ENCODE measurements at regions not wholly inside any gene's neighbourhood (a gene's known extent, or its start where the extent isn't known, plus 50 kb on each side); places are given as distances from the start of the nearest gene placed in this dataset.

- Histone ChIP-seq H4K20me1 (ENCODE audit: insufficient read depth, low read length) (no peaks in the 10 kb centered on the region), H3K27me3 (replicated peaks; ENCODE audit: insufficient read depth, low read length) (no peaks in the 10 kb centered on the region), H3K79me2 (ENCODE audit: low read length) (no peaks in the 10 kb centered on the region), H3K36me3 (replicated peaks; ENCODE audit: insufficient read depth, low read length) (no peaks in the 10 kb centered on the region), H3K9me3 (replicated peaks; ENCODE audit: insufficient read depth, low read length) (no peaks in the 10 kb centered on the region), H3K4me2 (ENCODE audit: low read depth, low read length) (no peak overlapping the region), H3K9me2 (replicated peaks; ENCODE audit: insufficient read depth, low read length) (no peaks in the 10 kb centered on the region), H3K4me1 (ENCODE audit: low read length) (no peaks in the 10 kb centered on the region), H3F3A (ENCODE audit: insufficient read depth, low read length) (no peaks in the 10 kb centered on the region), H2AFZ (ENCODE audit: low read length) (no peak overlapping the region), H3K4me3 (ENCODE audit: low read length) (no peak overlapping the region), H3K27ac (ENCODE audit: low read length) (no peak overlapping the region), H3K9ac (ENCODE audit: low read length) (no peak overlapping the region)
- no peak for DNase-seq
- TF ChIP-seq, protein P1, sequence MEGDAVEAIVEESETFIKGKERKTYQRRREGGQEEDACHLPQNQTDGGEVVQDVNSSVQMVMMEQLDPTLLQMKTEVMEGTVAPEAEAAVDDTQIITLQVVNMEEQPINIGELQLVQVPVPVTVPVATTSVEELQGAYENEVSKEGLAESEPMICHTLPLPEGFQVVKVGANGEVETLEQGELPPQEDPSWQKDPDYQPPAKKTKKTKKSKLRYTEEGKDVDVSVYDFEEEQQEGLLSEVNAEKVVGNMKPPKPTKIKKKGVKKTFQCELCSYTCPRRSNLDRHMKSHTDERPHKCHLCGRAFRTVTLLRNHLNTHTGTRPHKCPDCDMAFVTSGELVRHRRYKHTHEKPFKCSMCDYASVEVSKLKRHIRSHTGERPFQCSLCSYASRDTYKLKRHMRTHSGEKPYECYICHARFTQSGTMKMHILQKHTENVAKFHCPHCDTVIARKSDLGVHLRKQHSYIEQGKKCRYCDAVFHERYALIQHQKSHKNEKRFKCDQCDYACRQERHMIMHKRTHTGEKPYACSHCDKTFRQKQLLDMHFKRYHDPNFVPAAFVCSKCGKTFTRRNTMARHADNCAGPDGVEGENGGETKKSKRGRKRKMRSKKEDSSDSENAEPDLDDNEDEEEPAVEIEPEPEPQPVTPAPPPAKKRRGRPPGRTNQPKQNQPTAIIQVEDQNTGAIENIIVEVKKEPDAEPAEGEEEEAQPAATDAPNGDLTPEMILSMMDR (IDR thresholded peaks at IDR 0.05; ENCODE audit: low read length), result no peak
- TF ChIP-seq EZH2 (optimal IDR thresholded peaks at IDR 0.05; ENCODE audit: low read depth, low read length), result no peak
- no peak for TF ChIP-seq EZH2phosphoT487 (IDR thresholded peaks at IDR 0.05; ENCODE audit: low read length)
Observed at GRCh38 chr18:10044054-10044453, 130.2 kb downstream of the VAPA start.

GRCh38 chr18:10045296-10045891 is 131.6 kb downstream of the VAPA start:
- Histone ChIP-seq H4K20me1 (ENCODE audit: insufficient read depth, low read length) (no peaks in the 10 kb centered on the region), H3K36me3 (replicated peaks; ENCODE audit: insufficient read depth, low read length) (no peaks in the 10 kb centered on the region), H3K9me3 (replicated peaks; ENCODE audit: insufficient read depth, low read length) (no peaks in the 10 kb centered on the region), H3K79me2 (ENCODE audit: low read length) (no peaks in the 10 kb centered on the region), H3K4me2 (ENCODE audit: low read depth, low read length) (no peak overlapping the region), H2AFZ (ENCODE audit: low read length) (no peak overlapping the region), H3K4me1 (ENCODE audit: low read length) (no peaks in the 10 kb centered on the region), H3K4me3 (ENCODE audit: low read length) (no peak overlapping the region), H3F3A (ENCODE audit: insufficient read depth, low read length) (no peaks in the 10 kb centered on the region), H3K9me2 (replicated peaks; ENCODE audit: insufficient read depth, low read length) (no peaks in the 10 kb centered on the region), H3K27ac (ENCODE audit: low read length) (no peak overlapping the region), H3K27me3 (replicated peaks; ENCODE audit: insufficient read depth, low read length) (no peaks in the 10 kb centered on the region), H3K9ac (ENCODE audit: low read length) (no peak overlapping the region)
- TF ChIP-seq, protein P1 (IDR thresholded peaks at IDR 0.05; ENCODE audit: low read length), result no peak
- TF ChIP-seq EZH2 (optimal IDR thresholded peaks at IDR 0.05; ENCODE audit: low read depth, low read length) (no peak), EZH2phosphoT487 (IDR thresholded peaks at IDR 0.05; ENCODE audit: low read length) (no peak)
- no peak for DNase-seq

DNA sequence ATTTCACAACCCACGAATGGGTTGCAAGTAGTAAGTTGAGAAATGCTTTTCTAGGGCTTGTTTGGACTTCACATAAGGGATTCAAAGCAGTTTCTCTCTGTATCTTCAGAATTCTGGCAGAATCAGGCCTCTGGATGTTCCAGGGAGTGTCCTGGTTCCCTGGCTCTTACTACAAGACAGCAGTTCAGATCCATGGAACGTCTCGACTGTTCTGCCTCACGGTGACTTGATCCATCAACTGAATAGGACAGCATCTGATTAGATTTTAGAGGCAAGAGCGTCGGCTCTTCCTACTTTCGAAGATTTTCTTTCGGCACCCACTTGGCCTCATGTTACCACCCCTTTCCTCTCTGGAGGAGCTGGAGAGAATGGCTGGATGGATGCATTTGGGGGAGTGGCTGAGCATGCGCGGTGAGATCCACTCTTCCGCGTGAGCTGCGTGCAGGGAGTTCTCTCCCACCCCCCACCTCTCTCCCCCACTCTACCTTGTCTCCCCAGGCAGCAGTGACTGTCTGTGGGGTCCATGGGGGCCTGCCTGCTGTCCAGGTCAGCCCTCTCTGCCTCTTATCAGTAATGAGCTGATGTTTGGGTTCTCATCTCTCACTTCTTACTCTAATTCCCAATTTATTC is 132.5 kb downstream of the VAPA start:
- no peaks in the 10 kb centered on the region for H3K27me3 ChIP-seq (replicated peaks; ENCODE audit: insufficient read depth, low read length)

More for the DNA sequence above, 132.5 kb downstream of the VAPA start:
- no peak overlapping the region for H3K27ac ChIP-seq (ENCODE audit: low read length)
- H3K4me1 ChIP-seq (ENCODE audit: low read length), result no peaks in the 10 kb centered on the region
- no peak overlapping the region for H3K4me2 ChIP-seq (ENCODE audit: low read depth, low read length)
- no peak for TF ChIP-seq EZH2 (optimal IDR thresholded peaks at IDR 0.05; ENCODE audit: low read depth, low read length)
- TF ChIP-seq EZH2phosphoT487 (IDR thresholded peaks at IDR 0.05; ENCODE audit: low read length), result no peak
- TF ChIP-seq, protein P1 (IDR thresholded peaks at IDR 0.05; ENCODE audit: low read length), result no peak
- no peak overlapping the region for H3K9ac ChIP-seq (ENCODE audit: low read length)
- H4K20me1 ChIP-seq (ENCODE audit: insufficient read depth, low read length), result no peaks in the 10 kb centered on the region
- no peaks in the 10 kb centered on the region for H3F3A ChIP-seq (ENCODE audit: insufficient read depth, low read length)
- no peak overlapping the region for H3K4me3 ChIP-seq (ENCODE audit: low read length)
- no peak for DNase-seq
- no peaks in the 10 kb centered on the region for H3K9me3 ChIP-seq (replicated peaks; ENCODE audit: insufficient read depth, low read length)
- H2AFZ ChIP-seq (ENCODE audit: low read length), result no peak overlapping the region
- no peaks in the 10 kb centered on the region for H3K79me2 ChIP-seq (ENCODE audit: low read length)
- H3K36me3 ChIP-seq (replicated peaks; ENCODE audit: insufficient read depth, low read length), result no peaks in the 10 kb centered on the region
- no peaks in the 10 kb centered on the region for H3K9me2 ChIP-seq (replicated peaks; ENCODE audit: insufficient read depth, low read length)

Measured in MM.1S (cell line).